ENCODE measurements at regions not wholly inside any gene's neighbourhood (a gene's known extent, or its start where the extent isn't known, plus 50 kb on each side); places are given as distances from the start of the nearest gene placed in this dataset.

DNA sequence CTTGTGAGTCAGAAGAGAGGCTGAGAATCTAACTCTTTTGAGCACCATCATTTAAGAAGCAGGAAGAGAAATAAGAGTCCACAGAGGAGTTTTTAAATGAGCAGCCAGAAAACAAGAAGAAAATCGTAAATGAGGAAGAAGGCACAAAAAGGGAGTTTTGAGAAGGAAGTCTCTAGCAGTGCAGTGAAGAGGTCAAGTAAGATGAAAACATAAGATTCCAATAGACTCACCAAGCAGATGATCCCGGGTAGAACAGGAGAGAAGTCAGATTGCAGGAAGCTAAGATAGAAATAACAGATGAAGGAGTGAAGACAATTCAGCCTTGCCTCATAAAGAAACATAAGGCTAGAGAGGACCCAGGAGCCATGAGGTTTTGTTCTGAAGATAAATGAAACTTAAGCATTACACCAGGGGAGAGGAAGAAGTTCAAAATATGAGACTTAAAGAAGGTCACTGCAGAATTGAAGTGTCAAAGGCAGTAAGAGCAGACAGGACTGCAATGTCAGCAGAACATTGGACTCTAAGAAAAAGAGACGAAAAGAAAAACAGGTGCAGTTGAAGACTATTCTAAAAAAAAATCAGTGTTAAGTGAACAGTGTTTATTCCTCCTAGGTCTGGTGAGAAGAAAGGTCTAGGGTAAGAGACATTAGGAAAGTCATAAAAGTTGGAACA is 229.0 kb downstream of the SEC23A start:
- POLR2A ChIA-PET (ENCODE audit: partially characterized antibody) = no interaction called here
- Histone ChIP-seq H4K91ac (replicated peaks; ENCODE audit: insufficient read length, low read length) (no peak overlapping the region), H3K27me3 (replicated peaks in 1 of 4; ENCODE audit: control insufficient read depth in 3 of 4, extremely low read depth in 1 of 4, insufficient read depth in 3 of 4, low read length in 3 of 4) (no peaks in the 10 kb centered on the region)

More for the DNA sequence above, 229.0 kb downstream of the SEC23A start:
- Histone ChIP-seq H3K23ac (ENCODE audit: insufficient read length) (no peak overlapping the region), H3K4ac (replicated peaks; ENCODE audit: insufficient read length, low read depth, low read length) (no peak overlapping the region), H3K27ac (ENCODE audit: low read depth, low read length) (no peak overlapping the region), H4K5ac (ENCODE audit: insufficient read length, low read depth, low read length) (no peak overlapping the region), H3K9ac (replicated peaks in 1 of 4; ENCODE audit: extremely low read depth in 1 of 4, low read depth in 3 of 4, low read length in 3 of 4) (no peak overlapping the region), H3K79me2 (ENCODE audit: control insufficient read depth in 1 of 2, insufficient read depth in 2 of 2, low read length in 2 of 2) (no peaks in the 10 kb centered on the region), H3K4me3 (ENCODE audit: extremely low read depth in 1 of 4, insufficient read depth in 2 of 4, low read depth in 3 of 4, low read length in 4 of 4) (no peak overlapping the region), H2BK20ac (ENCODE audit: low read length) (no peak overlapping the region), H3K56ac (replicated peaks; ENCODE audit: insufficient read length, low read depth, low read length) (no peak overlapping the region), H4K8ac (ENCODE audit: extremely low read depth, insufficient read depth, low read length) (no peak overlapping the region), H3K4me2 (ENCODE audit: insufficient read depth in 1 of 2, low read depth in 2 of 2, low read length in 2 of 2) (no peak overlapping the region), H3K23me2 (ENCODE audit: low read depth, low read length) (no peaks in the 10 kb centered on the region), H3K14ac (ENCODE audit: insufficient read length) (no peak overlapping the region), H2BK12ac (ENCODE audit: low read depth, low read length) (no peak overlapping the region), H4K20me1 (replicated peaks in 1 of 2; ENCODE audit: control insufficient read depth in 1 of 2, insufficient read depth in 2 of 2, low read length in 2 of 2) (no peaks in the 10 kb centered on the region), H2BK120ac (replicated peaks; ENCODE audit: low read depth, low read length) (no peak overlapping the region), H3K79me1 (ENCODE audit: low read depth, low read length) (no peaks in the 10 kb centered on the region), H2BK15ac (ENCODE audit: low read length) (no peak overlapping the region), H2AK5ac (ENCODE audit: low read depth, low read length) (no peak overlapping the region), H3K9me3 (ENCODE audit: insufficient read depth in 2 of 2, low read depth in 1 of 2, low read length in 1 of 2) (no peaks in the 10 kb centered on the region), H2AFZ (ENCODE audit: low read length) (no peak overlapping the region), H3K18ac (ENCODE audit: extremely low read depth, low read length) (no peak overlapping the region), H3K36me3 (ENCODE audit: control insufficient read depth in 2 of 4, insufficient read depth in 4 of 4, low read length in 3 of 4) (no peaks in the 10 kb centered on the region), H3K4me1 (replicated peaks in 1 of 4; ENCODE audit: control insufficient read depth in 3 of 4, insufficient read depth in 4 of 4, low read length in 3 of 4) (no peaks in the 10 kb centered on the region), H2BK5ac (ENCODE audit: low read depth, low read length) (no peak overlapping the region)
- no peak for DNase-seq (ENCODE audit: low read depth in 1 of 2, low spot score in 2 of 2)
- WGBS, 2 experiments (ENCODE audit: extremely low coverage in 1 of 2, insufficient coverage in 1 of 2, insufficient read length in 1 of 2, insufficient replicate concordance in 2 of 2, low coverage in 1 of 2, low lambda C conversion rate in 2 of 2, missing lambda C conversion rate in 1 of 2) = 92% methylated on average over 3 of the region's 3 CpGs; no CpG with 5 or more reads in 1 of the 2 experiments
- TF ChIP-seq YY1 (IDR thresholded peaks at IDR 0.05; ENCODE audit: low read depth, low read length) (no peak), JUND (IDR thresholded peaks at IDR 0.05; ENCODE audit: low read length) (no peak), TEAD4 (IDR thresholded peaks at IDR 0.05; ENCODE audit: low read depth, low read length) (no peak), MAX (IDR thresholded peaks at IDR 0.05) (no peak)
- CTCF ChIA-PET (ENCODE audit: partially characterized antibody) = interaction anchor here (1.1 to 1.2 kb wide), 3 partner anchors 8 to 153 kb away, joined by 3 to 6 read pairs (median 6); no protein-coding TSS in a partner anchor
- FAIRE-seq = no peak

Data from H1 (cell line).